ENCODE measurements at regions not wholly inside any gene's neighbourhood (a gene's known extent, or its start where the extent isn't known, plus 50 kb on each side); places are given as distances from the start of the nearest gene placed in this dataset.

GRCh38 chr9:29800821-29801220, 2227.5 kb upstream of the C9orf72 start:
- DNase-seq = no peak

- DNase-seq = no peak
Observed at GRCh38 chr9:29802454-29802853, 2229.2 kb upstream of the C9orf72 start.

GRCh38 chr9:29806937-29807618, 2233.8 kb upstream of the C9orf72 start:
- no peak for DNase-seq

GRCh38 chr9:29816954-29817703, 2243.8 kb upstream of the C9orf72 start:
- DNase-seq = no peak

- no peak for DNase-seq
Observed at GRCh38 chr9:29822458-29822857, 2249.2 kb upstream of the C9orf72 start.

GRCh38 chr9:29826421-29826820, 2253.1 kb upstream of the C9orf72 start:
- no peak for DNase-seq

- DNase-seq = no peak
Observed at GRCh38 chr9:29830821-29831220, 2257.5 kb upstream of the C9orf72 start.

- no peak for DNase-seq
Observed at GRCh38 chr9:29838491-29839020, 2265.3 kb upstream of the C9orf72 start.

- DNase-seq = no peak
Observed at GRCh38 chr9:29844251-29844650, 2271.0 kb upstream of the C9orf72 start.

- DNase-seq = no peak
Observed at GRCh38 chr9:29850664-29851063, 2277.4 kb upstream of the C9orf72 start.

GRCh38 chr9:29861803-29862202, 2288.5 kb upstream of the C9orf72 start:
- no peak for DNase-seq

- DNase-seq = no peak
Observed at GRCh38 chr9:29865764-29866313, 2292.6 kb upstream of the C9orf72 start.

GRCh38 chr9:29866556-29866955, 2293.3 kb upstream of the C9orf72 start:
- DNase-seq = no peak

- DNase-seq = no peak
Observed at GRCh38 chr9:29873579-29873978, 2300.3 kb upstream of the C9orf72 start.

- DNase-seq = no peak
Observed at GRCh38 chr9:29875547-29875946, 2302.3 kb upstream of the C9orf72 start.

- no peak for DNase-seq
Observed at GRCh38 chr9:29882767-29883166, 2309.5 kb upstream of the C9orf72 start.

GRCh38 chr9:29906065-29906464, 2332.8 kb upstream of the C9orf72 start:
- DNase-seq = no peak

GRCh38 chr9:29928072-29928471, 2354.8 kb upstream of the C9orf72 start:
- DNase-seq = no peak

- DNase-seq = no peak
Observed at GRCh38 chr9:29939559-29939958, 2366.3 kb upstream of the C9orf72 start.

GRCh38 chr9:29945012-29945411, 2371.7 kb upstream of the C9orf72 start:
- no peak for DNase-seq

- no peak for DNase-seq
Observed at GRCh38 chr9:29958469-29958868, 2385.2 kb upstream of the C9orf72 start.

GRCh38 chr9:29965834-29966233, 2392.6 kb upstream of the C9orf72 start:
- DNase-seq = no peak

GRCh38 chr9:29966247-29966646, 2393.0 kb upstream of the C9orf72 start:
- no peak for DNase-seq

- DNase-seq = no peak
Observed at GRCh38 chr9:29968831-29969230, 2395.6 kb upstream of the C9orf72 start.
